Skeletal muscle tissue (tissue), 3 donors: ENCODE measurements at regions not wholly inside any gene's neighbourhood (a gene's known extent, or its start where the extent isn't known, plus 50 kb on each side); places are given as distances from the start of the nearest gene placed in this dataset.

Experiments used
- H3K27ac ChIP-seq: one replicate; pipeline ENCODE4 v1.7.0; 2013; ENCODE audit warnings: mild to moderate bottlenecking, low read depth, low read length, inconsistent platforms
- H3K27me3 ChIP-seq, 3 donors: one replicate each; pipeline ENCODE4 v1.7.0; 2013; ENCODE audit warnings: low read length in 3 of 3; ENCODE audit not compliant: control insufficient read depth in 3 of 3, insufficient read depth in 3 of 3
- H3K36me3 ChIP-seq, 3 donors: one replicate each; pipeline ENCODE4 v1.7.0; 2013; ENCODE audit warnings: low read length in 3 of 3; ENCODE audit not compliant: control insufficient read depth in 3 of 3, insufficient read depth in 3 of 3
- H3K4me1 ChIP-seq, 3 donors: one replicate each; pipeline ENCODE4 v1.7.0; 2013; ENCODE audit warnings: low read length in 3 of 3, mild to moderate bottlenecking in 3 of 3; ENCODE audit not compliant: control insufficient read depth in 3 of 3, insufficient read depth in 3 of 3
- H3K4me3 ChIP-seq, 3 donors: one replicate each; pipeline ENCODE4 v1.7.0; 2013; ENCODE audit warnings: low read length in 3 of 3
- H3K9ac ChIP-seq, 3 donors: one replicate each; pipeline ENCODE4 v1.7.0; 2013; ENCODE audit warnings: low read length in 3 of 3, mild to moderate bottlenecking in 3 of 3, moderate library complexity in 2 of 3, low read depth in 1 of 3
- H3K9me3 ChIP-seq, 3 donors: one replicate each; pipeline ENCODE4 v1.7.0; 2013; ENCODE audit warnings: low read length in 3 of 3; ENCODE audit not compliant: control insufficient read depth in 3 of 3
- donor health status: Osteomylitis.

DNA sequence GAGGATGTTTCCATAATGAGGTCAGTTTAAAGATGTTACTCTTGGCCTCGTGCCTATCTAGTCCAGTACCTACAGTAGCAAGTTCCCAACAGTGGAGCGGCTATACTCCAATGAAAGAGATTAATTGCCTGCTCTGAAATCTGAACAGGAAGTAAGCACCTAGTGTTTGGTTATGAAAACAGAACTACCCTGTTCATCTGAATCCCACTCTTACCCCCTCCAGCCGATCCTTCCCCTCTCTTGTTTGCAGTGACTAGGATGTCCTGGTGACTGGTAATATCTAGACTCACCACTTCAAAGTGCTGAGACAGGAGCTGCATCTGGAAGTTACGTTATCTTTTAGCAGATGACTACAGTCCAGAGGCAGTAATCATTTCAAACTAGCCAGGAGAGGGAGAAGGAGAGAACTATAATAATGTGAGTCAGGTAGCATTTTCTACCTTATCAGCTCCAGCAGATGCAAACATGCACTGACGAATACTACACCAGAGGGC lies 666.7 kb upstream of the NRP1 start:
- Histone ChIP-seq H3K9me3 (no peaks in the 10 kb centered on the region), H3K27me3 (no peaks in the 10 kb centered on the region)

DNA sequence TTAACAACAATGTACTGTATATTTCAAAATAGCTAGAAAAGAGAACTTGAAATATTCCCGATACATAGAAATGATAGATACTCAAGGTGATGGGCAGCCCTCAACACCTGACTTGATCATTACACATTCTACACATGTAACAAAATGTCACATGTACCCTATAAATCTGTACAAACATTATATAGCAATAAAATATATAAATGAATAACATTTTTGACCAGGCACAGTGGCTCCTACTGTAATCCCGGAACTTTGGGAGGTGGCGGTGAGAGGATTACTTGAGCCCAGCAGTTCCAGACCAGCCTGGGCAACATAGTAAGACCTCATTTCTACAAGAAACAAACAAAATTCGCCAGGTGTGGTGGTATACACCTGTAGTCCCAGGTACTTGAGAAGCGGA lies 659.5 kb upstream of the NRP1 start:
- Histone ChIP-seq H3K27ac (no peak overlapping the region), H3K9ac (no peak overlapping the region), H3K4me3 (no peak overlapping the region), H3K27me3 (no peaks in the 10 kb centered on the region), H3K9me3 (no peaks in the 10 kb centered on the region), H3K4me1 (no peaks in the 10 kb centered on the region), H3K36me3 (no peaks in the 10 kb centered on the region)

More for the DNA sequence above, 666.7 kb upstream of the NRP1 start:
- Histone ChIP-seq H3K9ac (no peak overlapping the region), H3K27ac (no peak overlapping the region), H3K36me3 (no peaks in the 10 kb centered on the region), H3K4me3 (no peak overlapping the region), H3K4me1 (no peaks in the 10 kb centered on the region)

DNA sequence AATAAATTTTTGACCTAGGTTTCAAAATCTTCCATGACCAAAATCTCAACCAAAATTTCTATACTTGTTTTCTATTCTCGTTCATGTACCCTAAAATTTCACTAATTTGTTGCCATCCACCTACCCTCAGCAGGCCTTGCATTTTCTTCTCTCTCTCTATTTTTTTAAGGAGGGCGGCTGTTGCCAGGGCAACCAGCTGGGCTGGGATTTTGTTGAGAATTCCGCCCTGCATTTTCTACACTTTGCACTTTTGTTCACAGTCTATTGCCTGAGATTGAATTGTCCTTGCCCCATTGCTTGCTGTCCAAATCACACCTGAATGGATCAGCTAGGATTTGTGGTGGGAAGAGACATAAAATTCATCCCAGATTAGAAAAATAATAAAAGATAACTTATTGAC lies 657.5 kb upstream of the NRP1 start:
- Histone ChIP-seq H3K36me3 (no peaks in the 10 kb centered on the region), H3K9ac (no peak overlapping the region), H3K4me1 (no peaks in the 10 kb centered on the region), H3K27me3 (no peaks in the 10 kb centered on the region), H3K4me3 (no peak overlapping the region), H3K27ac (no peak overlapping the region), H3K9me3 (no peaks in the 10 kb centered on the region)

DNA sequence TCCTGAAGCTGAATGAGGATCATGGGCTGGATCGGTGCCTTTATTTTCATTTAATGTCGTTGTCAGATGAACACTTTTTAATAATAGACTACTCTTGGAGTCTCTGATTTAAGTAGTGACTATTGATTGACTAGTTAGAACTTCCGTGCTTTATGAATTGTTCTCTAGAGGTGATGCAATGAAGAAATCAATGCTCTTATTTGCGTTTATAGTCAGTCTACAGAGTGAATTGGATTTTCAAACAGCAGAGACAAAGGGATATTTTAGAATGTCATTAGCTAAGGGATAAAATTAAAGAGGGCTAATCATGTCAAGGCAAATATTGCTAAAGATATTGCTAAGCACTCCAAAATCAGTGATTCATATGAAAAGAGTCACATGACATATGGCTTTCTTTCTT lies 652.0 kb upstream of the NRP1 start:
- no peaks in the 10 kb centered on the region for H3K4me1 ChIP-seq
- H3K27ac ChIP-seq, result no peak overlapping the region
- no peaks in the 10 kb centered on the region for H3K9me3 ChIP-seq
- H3K36me3 ChIP-seq, result no peaks in the 10 kb centered on the region
- no peak overlapping the region for H3K4me3 ChIP-seq
- no peak overlapping the region for H3K9ac ChIP-seq
- no peaks in the 10 kb centered on the region for H3K27me3 ChIP-seq

DNA sequence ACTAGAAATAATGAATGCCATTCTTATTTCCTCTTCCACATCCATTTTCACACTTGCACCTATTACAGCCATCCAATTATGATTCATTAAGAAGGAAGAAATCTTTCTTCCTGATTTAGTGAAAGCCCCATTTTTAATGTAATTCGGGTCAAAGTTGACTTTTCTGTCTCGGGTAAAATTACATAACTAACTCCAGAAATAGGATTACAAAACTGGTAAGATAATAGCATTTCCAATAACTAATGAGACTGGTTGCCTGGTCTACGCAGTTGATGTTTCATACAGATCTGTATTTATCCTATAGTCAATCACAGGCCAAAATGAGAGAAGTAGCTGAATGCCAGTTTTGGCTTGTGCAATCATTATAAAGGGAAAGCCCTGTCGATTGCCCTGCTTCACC lies 651.5 kb upstream of the NRP1 start:
- H3K27ac ChIP-seq, result no peak overlapping the region
- H3K27me3 ChIP-seq, result no peaks in the 10 kb centered on the region
- no peaks in the 10 kb centered on the region for H3K9me3 ChIP-seq

DNA sequence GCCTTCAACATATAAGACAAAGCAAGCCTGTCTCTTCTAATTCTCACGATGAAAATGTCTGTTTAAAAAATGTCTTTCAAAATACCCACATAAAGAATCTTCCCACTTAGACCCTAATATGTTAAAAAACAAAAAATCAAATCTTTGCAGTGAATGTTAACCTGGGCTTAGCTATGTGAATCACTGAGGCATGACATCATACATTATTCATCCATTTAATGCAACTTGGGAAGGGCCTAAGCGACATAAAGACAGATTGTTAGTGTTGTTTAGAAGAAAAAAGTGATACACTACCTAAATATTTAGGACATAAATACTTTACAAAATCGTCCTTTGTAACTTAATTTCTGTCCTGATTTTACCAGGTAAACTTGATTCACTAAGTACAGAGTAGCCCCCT lies 648.5 kb upstream of the NRP1 start:
- H3K27ac ChIP-seq, result no peak overlapping the region
- H3K4me1 ChIP-seq, result no peaks in the 10 kb centered on the region
- H3K4me3 ChIP-seq, result no peak overlapping the region
- no peaks in the 10 kb centered on the region for H3K27me3 ChIP-seq
- H3K9me3 ChIP-seq, result no peaks in the 10 kb centered on the region
- H3K9ac ChIP-seq, result no peak overlapping the region
- H3K36me3 ChIP-seq, result no peaks in the 10 kb centered on the region

More for the DNA sequence above, 651.5 kb upstream of the NRP1 start:
- Histone ChIP-seq H3K4me3 (no peak overlapping the region), H3K36me3 (no peaks in the 10 kb centered on the region), H3K4me1 (no peaks in the 10 kb centered on the region), H3K9ac (no peak overlapping the region)

DNA sequence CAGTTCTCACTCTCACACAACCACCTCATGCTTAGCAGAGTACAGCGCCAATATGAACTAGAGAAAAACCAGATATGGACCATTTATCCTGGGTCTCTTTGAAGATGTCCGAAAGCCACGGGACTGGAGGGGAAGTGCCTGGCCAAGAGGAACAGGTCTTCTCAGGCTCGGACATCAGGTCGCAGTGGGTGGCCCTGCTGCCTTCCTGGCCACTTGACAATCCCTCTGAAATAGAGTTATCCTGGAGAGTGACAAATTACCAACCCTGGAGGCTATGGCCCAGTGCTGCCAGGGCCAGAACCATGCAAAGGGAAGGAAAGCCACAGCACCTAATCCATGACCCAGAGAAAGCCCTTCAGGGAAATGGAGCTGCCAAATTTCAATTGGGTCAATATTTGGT lies 646.8 kb upstream of the NRP1 start:
- Histone ChIP-seq H3K9me3 (no peaks in the 10 kb centered on the region), H3K36me3 (no peaks in the 10 kb centered on the region), H3K27me3 (no peaks in the 10 kb centered on the region), H3K27ac (no peak overlapping the region), H3K4me3 (no peak overlapping the region), H3K9ac (no peak overlapping the region), H3K4me1 (no peaks in the 10 kb centered on the region)

DNA sequence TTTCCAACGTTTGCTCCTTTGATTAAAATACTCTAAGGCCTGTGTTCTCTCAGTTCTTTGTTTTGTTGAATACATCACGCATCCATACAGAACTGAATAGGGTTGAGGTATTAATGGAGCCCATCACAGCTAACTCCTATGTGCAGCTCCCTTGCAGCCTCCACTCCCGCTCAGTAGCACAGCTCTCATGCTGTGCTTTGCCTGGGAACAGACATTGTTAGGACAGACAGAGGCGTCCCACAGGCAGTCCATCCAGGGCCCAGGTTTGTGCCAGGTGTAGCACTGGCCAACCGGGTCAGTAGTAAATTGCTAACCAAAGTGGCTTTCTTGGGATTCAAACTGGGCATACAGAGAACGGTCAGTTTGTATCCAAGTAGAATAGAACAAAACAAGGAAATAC lies 644.7 kb upstream of the NRP1 start:
- Histone ChIP-seq H3K4me3 (no peak overlapping the region), H3K4me1 (no peaks in the 10 kb centered on the region), H3K9ac (no peak overlapping the region), H3K27me3 (no peaks in the 10 kb centered on the region), H3K36me3 (no peaks in the 10 kb centered on the region), H3K9me3 (no peaks in the 10 kb centered on the region), H3K27ac (no peak overlapping the region)

DNA sequence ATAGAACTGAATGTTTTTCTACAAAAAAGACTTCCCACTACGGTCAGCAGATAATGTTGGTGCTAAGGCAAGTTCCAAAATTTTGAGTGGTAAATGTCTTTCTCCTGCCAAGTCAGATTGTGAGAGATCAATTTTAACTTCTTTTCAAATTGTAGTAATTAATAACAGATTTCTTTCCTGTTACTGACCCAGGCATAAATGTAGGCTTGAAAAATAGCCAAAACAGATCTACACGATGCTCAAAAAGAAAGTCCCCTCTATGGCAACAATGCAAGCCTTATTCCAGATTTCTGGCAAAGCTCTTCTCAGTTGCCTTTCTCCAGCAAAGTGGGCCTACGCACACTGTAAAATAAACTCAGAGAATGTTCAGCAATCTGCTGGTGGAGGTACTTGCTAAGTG lies 641.0 kb upstream of the NRP1 start:
- Histone ChIP-seq H3K36me3 (no peaks in the 10 kb centered on the region), H3K27ac (no peak overlapping the region), H3K27me3 (no peaks in the 10 kb centered on the region), H3K9ac (no peak overlapping the region), H3K9me3 (no peaks in the 10 kb centered on the region), H3K4me1 (no peaks in the 10 kb centered on the region), H3K4me3 (no peak overlapping the region)

DNA sequence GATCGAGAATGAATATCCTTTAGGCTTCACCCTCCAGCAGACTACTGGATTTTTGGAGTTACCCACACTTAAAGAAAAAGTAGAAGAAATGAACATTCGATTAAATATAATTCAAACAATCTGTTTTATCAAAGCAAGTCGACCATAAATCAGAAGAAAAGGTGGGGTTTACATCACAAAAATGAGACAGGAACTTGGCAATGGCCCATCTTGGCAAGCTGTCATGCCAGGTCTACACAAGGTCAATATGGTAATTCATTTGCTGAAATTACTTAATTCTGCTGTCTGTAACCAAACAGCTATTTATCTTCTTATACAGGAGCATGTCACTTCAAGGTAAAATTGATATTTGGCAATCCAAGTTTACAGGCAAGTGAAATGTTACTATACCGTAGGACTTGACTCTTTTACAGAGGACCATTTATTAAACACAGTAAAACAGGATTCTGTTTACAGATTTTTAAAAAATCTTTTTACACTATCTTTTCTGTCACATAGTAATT lies 640.6 kb upstream of the NRP1 start:
- no peaks in the 10 kb centered on the region for H3K36me3 ChIP-seq
- H3K27ac ChIP-seq, result no peak overlapping the region
- H3K9me3 ChIP-seq, result no peaks in the 10 kb centered on the region
- H3K4me3 ChIP-seq, result no peak overlapping the region
- no peak overlapping the region for H3K9ac ChIP-seq
- no peaks in the 10 kb centered on the region for H3K27me3 ChIP-seq
- no peaks in the 10 kb centered on the region for H3K4me1 ChIP-seq

DNA sequence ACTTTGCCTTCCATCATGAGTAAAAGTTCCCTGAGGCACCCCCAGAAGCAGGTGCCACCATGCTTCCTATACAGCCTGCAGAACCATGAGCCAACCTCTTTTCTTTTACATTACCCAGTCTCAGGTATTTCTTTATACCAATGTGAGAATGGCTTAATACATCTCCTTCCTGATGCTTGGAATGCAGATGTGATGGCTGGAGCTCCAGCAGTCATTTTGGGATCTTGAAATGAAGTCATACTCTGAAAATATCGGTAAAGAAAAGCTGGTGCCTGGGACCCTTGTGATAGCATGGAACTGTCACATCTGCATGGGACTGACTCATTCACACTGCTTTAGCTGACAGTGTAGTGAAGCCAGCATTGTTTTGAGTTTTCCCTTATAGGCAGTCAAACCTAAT lies 634.5 kb upstream of the NRP1 start:
- H3K36me3 ChIP-seq, result no peaks in the 10 kb centered on the region
- no peak overlapping the region for H3K4me3 ChIP-seq
- no peaks in the 10 kb centered on the region for H3K27me3 ChIP-seq
- no peak overlapping the region for H3K27ac ChIP-seq
- H3K9me3 ChIP-seq, result no peaks in the 10 kb centered on the region
- H3K4me1 ChIP-seq, result no peaks in the 10 kb centered on the region
- H3K9ac ChIP-seq, result no peak overlapping the region
